ENCODE measurements at regions not wholly inside any gene's neighbourhood (a gene's known extent, or its start where the extent isn't known, plus 50 kb on each side); places are given as distances from the start of the nearest gene placed in this dataset.

DNA sequence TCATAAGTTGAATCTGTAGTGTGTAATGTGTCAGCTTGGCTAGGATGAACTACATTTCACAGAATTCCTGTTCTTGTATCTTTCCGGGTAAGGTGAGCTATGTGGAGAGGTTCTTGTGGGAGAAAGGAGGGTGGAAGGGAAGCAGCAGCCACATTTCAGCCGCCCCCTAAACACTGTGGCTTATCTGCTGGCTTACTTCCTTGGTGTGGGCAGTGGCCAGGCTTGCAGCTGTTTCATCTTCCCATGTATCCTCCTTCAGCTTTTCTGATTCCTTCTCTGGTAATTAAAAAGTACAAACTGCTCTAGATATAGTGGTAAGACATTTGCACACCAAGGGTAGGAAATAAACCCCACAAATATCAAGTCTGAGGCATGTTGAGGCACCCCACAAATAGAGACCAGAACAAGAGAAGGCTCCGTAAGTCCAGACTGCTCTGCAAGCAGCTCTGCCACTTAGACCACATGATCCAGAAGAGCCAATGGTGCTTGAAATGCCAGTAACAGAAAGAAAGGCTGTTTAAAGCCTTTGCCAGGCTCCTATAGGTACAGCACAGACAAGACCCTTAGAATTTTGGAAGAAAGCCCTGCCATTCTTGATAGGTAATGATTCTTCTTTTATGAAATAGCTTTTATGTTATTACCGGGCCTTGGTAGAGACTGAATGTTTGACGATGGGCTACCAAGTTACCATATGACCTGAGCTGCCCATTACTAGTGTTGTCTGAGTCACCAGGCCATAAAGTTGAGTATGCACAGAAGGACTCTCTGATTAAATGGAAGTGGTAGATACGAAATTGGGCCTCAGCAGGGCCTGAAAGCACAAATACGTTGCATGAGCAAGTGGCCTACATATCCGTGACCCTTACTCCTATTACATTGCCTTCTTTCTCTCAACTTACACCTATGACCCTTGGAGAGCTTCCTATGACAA lies 215.0 kb upstream of the SGK1 start (continued):
- TF ChIP-seq RBBP5 (IDR thresholded peaks at IDR 0.05; ENCODE audit: borderline replicate concordance, low read depth, low read length) (no peak), SP1 (IDR thresholded peaks at IDR 0.05; ENCODE audit: low read depth, low read length) (no peak), CBX8 (IDR thresholded peaks at IDR 0.05; ENCODE audit: borderline replicate concordance, low read depth, low read length) (no peak), KDM5A (IDR thresholded peaks at IDR 0.05; ENCODE audit: low read length) (no peak)
- TF ChIP-seq, protein P1, sequence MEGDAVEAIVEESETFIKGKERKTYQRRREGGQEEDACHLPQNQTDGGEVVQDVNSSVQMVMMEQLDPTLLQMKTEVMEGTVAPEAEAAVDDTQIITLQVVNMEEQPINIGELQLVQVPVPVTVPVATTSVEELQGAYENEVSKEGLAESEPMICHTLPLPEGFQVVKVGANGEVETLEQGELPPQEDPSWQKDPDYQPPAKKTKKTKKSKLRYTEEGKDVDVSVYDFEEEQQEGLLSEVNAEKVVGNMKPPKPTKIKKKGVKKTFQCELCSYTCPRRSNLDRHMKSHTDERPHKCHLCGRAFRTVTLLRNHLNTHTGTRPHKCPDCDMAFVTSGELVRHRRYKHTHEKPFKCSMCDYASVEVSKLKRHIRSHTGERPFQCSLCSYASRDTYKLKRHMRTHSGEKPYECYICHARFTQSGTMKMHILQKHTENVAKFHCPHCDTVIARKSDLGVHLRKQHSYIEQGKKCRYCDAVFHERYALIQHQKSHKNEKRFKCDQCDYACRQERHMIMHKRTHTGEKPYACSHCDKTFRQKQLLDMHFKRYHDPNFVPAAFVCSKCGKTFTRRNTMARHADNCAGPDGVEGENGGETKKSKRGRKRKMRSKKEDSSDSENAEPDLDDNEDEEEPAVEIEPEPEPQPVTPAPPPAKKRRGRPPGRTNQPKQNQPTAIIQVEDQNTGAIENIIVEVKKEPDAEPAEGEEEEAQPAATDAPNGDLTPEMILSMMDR (IDR thresholded peaks at IDR 0.05; ENCODE audit: control extremely low read depth in 1 of 3, insufficient read depth in 1 of 3, low read depth in 1 of 3, low read length in 3 of 3), result no peak
